Memory B cell (primary cell): ENCODE measurements at regions not wholly inside any gene's neighbourhood (a gene's known extent, or its start where the extent isn't known, plus 50 kb on each side); places are given as distances from the start of the nearest gene placed in this dataset.
A peak's percentile ranks its signal among the peaks of the same experiment; 100 is the strongest.

ENCODE experiments used
- ATAC-seq: fragments of 150-1000 bp; cut with Tn5 transposase; 2 replicates; pipeline ENCODE4 v1.10.0; 2021; ENCODE audit warnings: low read depth, mild to moderate bottlenecking, moderate library complexity
- DNase-seq, 2 donors: peaks; one replicate each; pipeline ENCODE4 v3.0.0; 2022; ENCODE audit warnings: low spot score in 2 of 2
- H3K27ac Mint-ChIP-seq: one replicate; pipeline ENCODE4 v1.8.0; 2022; ENCODE audit warnings: mild to moderate bottlenecking, moderate library complexity, mixed read lengths
- H3K27me3 Mint-ChIP-seq: one replicate; pipeline ENCODE4 v1.8.0; 2022; ENCODE audit warnings: mixed read lengths
- H3K36me3 Mint-ChIP-seq: one replicate; pipeline ENCODE4 v1.8.0; 2022; ENCODE audit warnings: mild to moderate bottlenecking, mixed read lengths
- H3K4me1 Mint-ChIP-seq: one replicate; pipeline ENCODE4 v1.8.0; 2022; ENCODE audit warnings: mixed read lengths
- H3K4me3 Mint-ChIP-seq: one replicate; pipeline ENCODE4 v1.8.0; 2022; ENCODE audit warnings: mild to moderate bottlenecking, moderate library complexity, mixed read lengths
- H3K9me3 Mint-ChIP-seq: one replicate; pipeline ENCODE4 v1.8.0; 2022; ENCODE audit warnings: mixed read lengths

- ATAC-seq (peak; percentile 59), DNase-seq (no peak)
- no peak overlapping the region for H3K27ac Mint-ChIP-seq
- no peaks in the 10 kb centered on the region for H3K36me3 Mint-ChIP-seq
- peak overlapping the region; percentile 69 for H3K4me3 Mint-ChIP-seq
- peaks cover 28% of the 10 kb centered on the region for H3K27me3 Mint-ChIP-seq
- no peaks in the 10 kb centered on the region for H3K9me3 Mint-ChIP-seq
- peaks cover 11% of the 10 kb centered on the region for H3K4me1 Mint-ChIP-seq
Measured at GRCh38 chr10:78972947-78973900, 95.5 kb upstream of the ZMIZ1 start.

- no peak for DNase-seq
- Mint-ChIP-seq H3K27me3 (peaks cover 30% of the 10 kb centered on the region), H3K36me3 (no peaks in the 10 kb centered on the region), H3K27ac (no peak overlapping the region), H3K4me1 (peaks cover 11% of the 10 kb centered on the region), H3K4me3 (peak overlapping the region; percentile 86), H3K9me3 (no peaks in the 10 kb centered on the region)
- peak; percentile 43 for ATAC-seq
Measured at GRCh38 chr10:78973901-78974616, 94.7 kb upstream of the ZMIZ1 start.

GRCh38 chr10:78974617-78975317 is 94.0 kb upstream of the ZMIZ1 start:
- H3K4me1 Mint-ChIP-seq: peaks cover 11% of the 10 kb centered on the region
- H3K4me3 Mint-ChIP-seq: peak overlapping the region; percentile 86
- H3K27me3 Mint-ChIP-seq: peaks cover 31% of the 10 kb centered on the region
- H3K36me3 Mint-ChIP-seq: no peaks in the 10 kb centered on the region
- H3K9me3 Mint-ChIP-seq: no peaks in the 10 kb centered on the region
- DNase-seq (no peak), ATAC-seq (peak; percentile 54)
- H3K27ac Mint-ChIP-seq: no peak overlapping the region

- no peak overlapping the region for H3K27ac Mint-ChIP-seq
- H3K36me3 Mint-ChIP-seq: no peaks in the 10 kb centered on the region
- DNase-seq (no peak), ATAC-seq (no peak)
- peaks cover 11% of the 10 kb centered on the region for H3K4me1 Mint-ChIP-seq
- H3K9me3 Mint-ChIP-seq: no peaks in the 10 kb centered on the region
- H3K27me3 Mint-ChIP-seq: peaks cover 36% of the 10 kb centered on the region
- no peak overlapping the region for H3K4me3 Mint-ChIP-seq
Measured at GRCh38 chr10:78975926-78976325, 92.8 kb upstream of the ZMIZ1 start.

GRCh38 chr10:78976825-78977755 is 91.7 kb upstream of the ZMIZ1 start:
- Mint-ChIP-seq H3K4me3 (no peak overlapping the region), H3K36me3 (no peaks in the 10 kb centered on the region), H3K27ac (no peak overlapping the region), H3K4me1 (peaks cover 18% of the 10 kb centered on the region), H3K27me3 (peaks cover 39% of the 10 kb centered on the region), H3K9me3 (no peaks in the 10 kb centered on the region)
- DNase-seq: no peak
- ATAC-seq: no peak

GRCh38 chr10:78979938-78980337 is 88.8 kb upstream of the ZMIZ1 start:
- H3K27ac Mint-ChIP-seq: no peak overlapping the region
- ATAC-seq (no peak), DNase-seq (no peak)
- no peaks in the 10 kb centered on the region for H3K9me3 Mint-ChIP-seq
- H3K4me3 Mint-ChIP-seq: no peak overlapping the region
- H3K36me3 Mint-ChIP-seq: no peaks in the 10 kb centered on the region
- H3K4me1 Mint-ChIP-seq: peaks cover 7% of the 10 kb centered on the region
- H3K27me3 Mint-ChIP-seq: peaks cover 37% of the 10 kb centered on the region

GRCh38 chr10:78980354-78980753 is 88.4 kb upstream of the ZMIZ1 start:
- Mint-ChIP-seq H3K4me1 (peaks cover 7% of the 10 kb centered on the region), H3K27me3 (peaks cover 35% of the 10 kb centered on the region)

GRCh38 chr10:78980815-78981214 is 88.0 kb upstream of the ZMIZ1 start:
- H3K27me3 Mint-ChIP-seq: peaks cover 31% of the 10 kb centered on the region
- H3K27ac Mint-ChIP-seq: no peak overlapping the region
- H3K36me3 Mint-ChIP-seq: no peaks in the 10 kb centered on the region
- H3K9me3 Mint-ChIP-seq: no peaks in the 10 kb centered on the region
- H3K4me3 Mint-ChIP-seq: no peak overlapping the region
- ATAC-seq (no peak), DNase-seq (no peak)
- H3K4me1 Mint-ChIP-seq: peaks cover 7% of the 10 kb centered on the region

More at GRCh38 chr10:78980354-78980753, 88.4 kb upstream of the ZMIZ1 start:
- Mint-ChIP-seq H3K27ac (no peak overlapping the region), H3K4me3 (no peak overlapping the region), H3K9me3 (no peaks in the 10 kb centered on the region), H3K36me3 (no peaks in the 10 kb centered on the region)
- no peak for ATAC-seq
- DNase-seq: no peak

- H3K36me3 Mint-ChIP-seq: no peaks in the 10 kb centered on the region
- H3K27ac Mint-ChIP-seq: no peak overlapping the region
- peaks cover 28% of the 10 kb centered on the region for H3K27me3 Mint-ChIP-seq
- ATAC-seq (peak; percentile 88), DNase-seq (no peak)
- H3K4me3 Mint-ChIP-seq: no peak overlapping the region
- H3K4me1 Mint-ChIP-seq: peaks cover 7% of the 10 kb centered on the region
- no peaks in the 10 kb centered on the region for H3K9me3 Mint-ChIP-seq
Measured at GRCh38 chr10:78981257-78981969, 87.4 kb upstream of the ZMIZ1 start.

GRCh38 chr10:78981970-78982281 is 86.8 kb upstream of the ZMIZ1 start:
- ATAC-seq: no peak
- no peak overlapping the region for H3K27ac Mint-ChIP-seq
- H3K4me3 Mint-ChIP-seq: no peak overlapping the region

GRCh38 chr10:78982726-78983125 is 86.0 kb upstream of the ZMIZ1 start:
- Mint-ChIP-seq H3K4me3 (no peak overlapping the region), H3K27ac (no peak overlapping the region), H3K9me3 (no peaks in the 10 kb centered on the region), H3K27me3 (peaks cover 18% of the 10 kb centered on the region), H3K36me3 (no peaks in the 10 kb centered on the region), H3K4me1 (peaks cover 7% of the 10 kb centered on the region)
- ATAC-seq: no peak
- no peak for DNase-seq

More at GRCh38 chr10:78981970-78982281, 86.8 kb upstream of the ZMIZ1 start:
- peaks cover 7% of the 10 kb centered on the region for H3K4me1 Mint-ChIP-seq
- H3K9me3 Mint-ChIP-seq: no peaks in the 10 kb centered on the region
- no peak for DNase-seq
- H3K36me3 Mint-ChIP-seq: no peaks in the 10 kb centered on the region
- peaks cover 24% of the 10 kb centered on the region for H3K27me3 Mint-ChIP-seq

GRCh38 chr10:78983608-78984007 is 85.2 kb upstream of the ZMIZ1 start:
- no peak for ATAC-seq
- no peaks in the 10 kb centered on the region for H3K9me3 Mint-ChIP-seq
- no peaks in the 10 kb centered on the region for H3K36me3 Mint-ChIP-seq
- H3K27me3 Mint-ChIP-seq: peaks cover 18% of the 10 kb centered on the region
- no peak overlapping the region for H3K4me3 Mint-ChIP-seq
- H3K27ac Mint-ChIP-seq: no peak overlapping the region
- peaks cover 7% of the 10 kb centered on the region for H3K4me1 Mint-ChIP-seq
- no peak for DNase-seq
